MCF 10A (cell line): ENCODE measurements at regions not wholly inside any gene's neighbourhood (a gene's known extent, or its start where the extent isn't known, plus 50 kb on each side); places are given as distances from the start of the nearest gene placed in this dataset.

Experiments used
- BruUV-seq: library from RNA; stranded (reverse); fragments of 400-500 nt; replicated peaks from 2 replicates; lab custom pipeline; 2021; lab: Mats Ljungman, UMichigan
- CTCF ChIA-PET: fragments of 300-600 bp; sonication (Branson Sonifier 250); formaldehyde crosslinking; extraction: SDS; loops from one replicate; lab custom pipeline; 2021; ENCODE audit warnings: antibody characterized with exemption, inconsistent platforms; lab: Yijun Ruan, JAX
- POLR2A ChIA-PET: fragments of 300-600, 350-650 bp; sonication (Branson Sonifier 250); formaldehyde crosslinking; extraction: SDS; loops from one replicate; lab custom pipeline; 2020; ENCODE audit warnings: antibody characterized with exemption, inconsistent platforms; lab: Yijun Ruan, JAX
- DNase-seq: peaks from one replicate; pipeline ENCODE4 v3.0.0-alpha.2; 2018; ENCODE audit not compliant: unreplicated experiment
- H3K27ac Mint-ChIP-seq: one replicate; pipeline ENCODE4 v1.8.0; 2022; ENCODE audit warnings: mild to moderate bottlenecking, low read depth, mixed read lengths; ENCODE audit not compliant: unreplicated experiment
- H3K27me3 Mint-ChIP-seq: one replicate; pipeline ENCODE4 v1.8.0; 2022; ENCODE audit warnings: mixed read lengths; ENCODE audit not compliant: insufficient read depth, unreplicated experiment
- H3K36me3 Mint-ChIP-seq: one replicate; pipeline ENCODE4 v1.8.0; 2022; ENCODE audit warnings: mild to moderate bottlenecking, moderate library complexity, mixed read lengths; ENCODE audit not compliant: insufficient read depth, unreplicated experiment
- H3K4me1 Mint-ChIP-seq: one replicate; pipeline ENCODE4 v1.8.0; 2022; ENCODE audit warnings: mixed read lengths; ENCODE audit not compliant: insufficient read depth, unreplicated experiment
- H3K4me3 Mint-ChIP-seq: one replicate; pipeline ENCODE4 v1.8.0; 2022; ENCODE audit warnings: mild to moderate bottlenecking, moderate library complexity, mixed read lengths; ENCODE audit not compliant: unreplicated experiment
- H3K9me3 Mint-ChIP-seq: one replicate; pipeline ENCODE4 v1.8.0; 2022; ENCODE audit warnings: mixed read lengths; ENCODE audit not compliant: unreplicated experiment
- intact Hi-C: fragments of 100-400 bp; cut with micrococcal nuclease; formaldehyde crosslinking; loops from 2 replicates; pipeline ENCODE4 v1.14.1; 2022
- TF ChIP-seq, protein P1 (sequence below): fragments of 200-600 bp; IDR thresholded peaks from one replicate; pipeline ENCODE4 v1.8.0; 2022; ENCODE audit warnings: antibody characterized with exemption, mild to moderate bottlenecking; ENCODE audit not compliant: unreplicated experiment

DNA sequence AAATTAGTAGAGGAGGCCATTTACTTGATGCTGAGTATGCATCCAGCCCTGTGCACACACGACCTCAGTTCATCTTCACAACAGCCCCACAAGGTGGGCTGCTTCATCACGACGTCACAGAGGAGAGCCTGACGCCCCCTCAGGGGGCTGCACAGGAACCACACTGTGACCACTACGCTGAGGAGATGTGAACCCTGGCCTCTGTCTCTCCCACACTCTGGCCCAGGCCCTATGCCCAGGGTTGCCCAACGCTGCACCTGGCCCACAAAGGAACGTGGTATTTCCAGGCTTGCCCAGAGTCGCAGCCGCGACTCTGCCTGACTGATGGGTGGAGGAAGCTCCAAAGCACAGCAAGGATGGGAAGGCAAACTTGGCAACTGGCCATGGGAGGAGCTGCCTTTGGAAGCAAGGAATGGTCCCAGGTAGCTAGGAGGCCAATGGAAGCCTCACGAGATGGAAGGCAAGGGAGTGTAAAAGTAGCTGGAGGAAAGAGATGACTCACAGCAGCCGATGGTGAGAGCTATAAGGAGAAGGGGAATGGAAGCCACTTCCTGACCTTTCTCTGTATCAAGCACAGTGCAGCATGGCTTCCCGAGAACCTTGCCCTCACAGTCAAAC lies 226.0 kb downstream of the KLF13 start:
- no TSS peak for BruUV-seq
- ChIA-PET POLR2A (interaction anchor here (0.6 kb wide), 1 partner anchor 9 kb away, joined by 4 read pairs; no protein-coding TSS in a partner anchor), CTCF (no interaction called here)
- intact Hi-C loops, result no loop called here
- TF ChIP-seq, protein P1, sequence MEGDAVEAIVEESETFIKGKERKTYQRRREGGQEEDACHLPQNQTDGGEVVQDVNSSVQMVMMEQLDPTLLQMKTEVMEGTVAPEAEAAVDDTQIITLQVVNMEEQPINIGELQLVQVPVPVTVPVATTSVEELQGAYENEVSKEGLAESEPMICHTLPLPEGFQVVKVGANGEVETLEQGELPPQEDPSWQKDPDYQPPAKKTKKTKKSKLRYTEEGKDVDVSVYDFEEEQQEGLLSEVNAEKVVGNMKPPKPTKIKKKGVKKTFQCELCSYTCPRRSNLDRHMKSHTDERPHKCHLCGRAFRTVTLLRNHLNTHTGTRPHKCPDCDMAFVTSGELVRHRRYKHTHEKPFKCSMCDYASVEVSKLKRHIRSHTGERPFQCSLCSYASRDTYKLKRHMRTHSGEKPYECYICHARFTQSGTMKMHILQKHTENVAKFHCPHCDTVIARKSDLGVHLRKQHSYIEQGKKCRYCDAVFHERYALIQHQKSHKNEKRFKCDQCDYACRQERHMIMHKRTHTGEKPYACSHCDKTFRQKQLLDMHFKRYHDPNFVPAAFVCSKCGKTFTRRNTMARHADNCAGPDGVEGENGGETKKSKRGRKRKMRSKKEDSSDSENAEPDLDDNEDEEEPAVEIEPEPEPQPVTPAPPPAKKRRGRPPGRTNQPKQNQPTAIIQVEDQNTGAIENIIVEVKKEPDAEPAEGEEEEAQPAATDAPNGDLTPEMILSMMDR, result no peak
- H3K4me1 Mint-ChIP-seq, result peaks cover 22% of the 10 kb centered on the region
- H3K9me3 Mint-ChIP-seq, result no peaks in the 10 kb centered on the region
- DNase-seq, result peak; percentile 78
- no peaks in the 10 kb centered on the region for H3K36me3 Mint-ChIP-seq
- H3K27me3 Mint-ChIP-seq, result no peaks in the 10 kb centered on the region
- no peak overlapping the region for H3K4me3 Mint-ChIP-seq
- no peak overlapping the region for H3K27ac Mint-ChIP-seq

DNA sequence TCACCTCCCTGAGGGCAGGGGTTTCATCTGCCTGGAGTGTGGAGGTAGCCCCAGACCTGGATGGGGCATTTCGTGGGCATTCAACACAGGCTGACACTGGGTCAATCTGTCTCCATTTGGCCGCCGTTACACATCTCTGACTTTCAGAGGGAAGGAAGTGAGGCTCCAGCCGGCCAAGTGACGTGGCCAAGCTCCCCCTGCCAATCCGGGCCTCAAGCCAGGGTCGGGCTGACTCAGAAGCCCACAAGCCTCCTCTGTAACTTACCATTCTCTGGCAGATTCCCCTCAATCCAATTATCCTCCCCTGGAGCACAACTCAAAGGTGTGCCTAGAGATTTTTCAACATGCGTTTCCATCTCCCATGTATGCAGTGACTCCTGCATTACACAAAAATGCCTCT lies 227.6 kb downstream of the KLF13 start:
- H3K36me3 Mint-ChIP-seq, result no peaks in the 10 kb centered on the region
- H3K27ac Mint-ChIP-seq, result peak overlapping the region; percentile 59
- H3K4me3 Mint-ChIP-seq, result no peak overlapping the region
- no peaks in the 10 kb centered on the region for H3K9me3 Mint-ChIP-seq
- ChIA-PET CTCF (no interaction called here), POLR2A (no interaction called here)
- no TSS peak for BruUV-seq
- peak; percentile 84 for DNase-seq
- no peaks in the 10 kb centered on the region for H3K27me3 Mint-ChIP-seq
- H3K4me1 Mint-ChIP-seq, result peaks cover 22% of the 10 kb centered on the region
- intact Hi-C loops, result no loop called here
- TF ChIP-seq, protein P1, result no peak

DNA sequence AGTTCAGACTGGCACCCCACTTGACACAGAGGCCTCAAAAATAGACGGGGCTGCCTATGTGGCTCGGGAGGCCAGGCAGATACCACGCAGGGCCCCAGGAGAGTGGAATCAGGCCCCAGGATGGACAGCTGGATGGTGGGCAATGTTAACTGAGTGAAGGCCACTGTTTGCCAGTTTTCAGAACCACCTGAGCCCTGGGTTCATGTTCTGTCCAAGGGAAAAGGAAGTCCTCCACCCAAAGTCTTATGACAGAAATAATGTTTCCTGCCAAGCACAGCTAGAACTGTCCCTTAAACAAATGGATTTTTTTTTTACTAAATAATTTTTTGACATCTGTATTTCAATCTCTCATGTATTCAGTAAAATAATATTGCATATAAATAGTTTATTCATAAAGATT lies 228.4 kb downstream of the KLF13 start:
- no peaks in the 10 kb centered on the region for H3K36me3 Mint-ChIP-seq
- TF ChIP-seq, protein P1, result no peak
- no TSS peak for BruUV-seq
- H3K9me3 Mint-ChIP-seq, result no peaks in the 10 kb centered on the region
- ChIA-PET CTCF (interaction anchor here (0.7 to 1.0 kb wide), 3 partner anchors 11 to 342 kb away, joined by 3 to 5 read pairs (median 4); no protein-coding TSS in a partner anchor), POLR2A (no interaction called here)
- no peaks in the 10 kb centered on the region for H3K27me3 Mint-ChIP-seq
- H3K4me3 Mint-ChIP-seq, result no peak overlapping the region
- H3K4me1 Mint-ChIP-seq, result peaks cover 22% of the 10 kb centered on the region
- intact Hi-C loops, result no loop called here
- DNase-seq, result no peak
- no peak overlapping the region for H3K27ac Mint-ChIP-seq

DNA sequence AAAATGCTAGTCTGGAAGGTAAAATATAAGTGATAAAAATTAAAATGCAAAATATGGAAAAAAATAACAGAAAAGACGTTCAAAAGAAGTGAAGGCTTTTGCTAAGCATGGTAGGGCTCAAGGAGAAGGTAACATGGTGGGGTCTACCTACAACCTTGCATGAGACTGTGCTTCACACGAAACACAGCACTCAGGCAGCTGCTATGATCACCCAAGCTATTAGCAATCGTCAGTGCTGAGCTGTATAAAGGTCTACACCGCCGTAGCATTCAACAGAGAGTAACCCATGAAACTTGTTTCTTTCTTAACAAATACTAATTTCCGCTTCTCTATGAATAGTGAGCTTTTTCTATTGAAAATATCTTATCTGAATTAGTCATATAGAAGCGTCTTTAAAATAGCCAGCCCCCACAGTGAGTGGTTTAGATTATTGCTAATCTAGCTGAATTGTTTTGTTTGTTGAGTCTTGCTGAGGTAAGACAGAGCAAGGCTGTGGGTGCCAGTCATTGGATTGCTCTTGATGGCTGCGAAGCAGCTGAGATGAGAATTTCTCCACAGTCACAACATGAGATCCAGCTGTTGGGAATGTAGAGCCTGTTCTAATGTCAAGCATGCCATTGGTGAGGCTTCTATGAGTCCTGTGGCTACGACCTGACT lies 230.0 kb downstream of the KLF13 start:
- no peak for DNase-seq

More for the DNA sequence above, 230.0 kb downstream of the KLF13 start:
- ChIA-PET CTCF (interaction anchor here (0.6 to 1.2 kb wide), 2 partner anchors 19 to 418 kb away, joined by 3 read pairs; no protein-coding TSS in a partner anchor), POLR2A (no interaction called here)
- TF ChIP-seq, protein P1, result no peak
- H3K27me3 Mint-ChIP-seq, result no peaks in the 10 kb centered on the region
- no peak overlapping the region for H3K4me3 Mint-ChIP-seq
- intact Hi-C loops, result no loop called here
- H3K9me3 Mint-ChIP-seq, result no peaks in the 10 kb centered on the region
- no TSS peak for BruUV-seq
- no peaks in the 10 kb centered on the region for H3K36me3 Mint-ChIP-seq
- H3K27ac Mint-ChIP-seq, result no peak overlapping the region
- H3K4me1 Mint-ChIP-seq, result peaks cover 22% of the 10 kb centered on the region
